ENCODE measurements at regions not wholly inside any gene's neighbourhood (a gene's known extent, or its start where the extent isn't known, plus 50 kb on each side); places are given as distances from the start of the nearest gene placed in this dataset.

DNA sequence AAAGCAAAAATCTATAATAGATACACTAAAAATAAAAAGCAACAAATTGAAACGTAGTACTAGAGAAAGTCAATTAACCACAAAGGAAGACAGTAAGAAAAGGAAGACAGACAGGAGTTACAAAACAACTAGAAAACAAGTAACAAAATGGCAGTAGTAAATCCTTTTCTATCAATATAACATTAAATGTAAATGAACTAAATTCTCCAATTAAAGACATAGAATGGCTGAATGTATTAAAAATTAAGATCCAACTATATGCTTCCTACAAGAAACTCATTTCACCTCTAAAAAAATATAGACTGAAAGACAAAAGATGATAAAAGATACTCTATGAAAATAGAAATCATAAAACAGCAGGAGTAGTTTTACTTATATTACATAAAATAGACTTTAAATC is 79.1 kb downstream of the CTH start:
- Histone ChIP-seq H3K9me2 (replicated peaks; ENCODE audit: insufficient read depth) (no peaks in the 10 kb centered on the region), H3K9me3 (ENCODE audit: low read depth) (no peaks in the 10 kb centered on the region), H2AFZ (no peak overlapping the region), H3K4me2 (no peak overlapping the region), H4K20me1 (ENCODE audit: insufficient read depth, poor library complexity, severe bottlenecking) (no peaks in the 10 kb centered on the region), H3K36me3 (replicated peaks; ENCODE audit: insufficient read depth, low read depth) (no peaks in the 10 kb centered on the region), H3K4me3 (no peak overlapping the region), H3K79me2 (no peaks in the 10 kb centered on the region), H3K4me1 (ENCODE audit: insufficient read depth) (no peaks in the 10 kb centered on the region), H3K27ac (no peak overlapping the region), H3K27me3 (no peaks in the 10 kb centered on the region)
- no peak for TF ChIP-seq EZH2phosphoT487 (IDR thresholded peaks at IDR 0.05; ENCODE audit: low read depth, severe bottlenecking, unreplicated experiment)
- TF ChIP-seq, protein P1, sequence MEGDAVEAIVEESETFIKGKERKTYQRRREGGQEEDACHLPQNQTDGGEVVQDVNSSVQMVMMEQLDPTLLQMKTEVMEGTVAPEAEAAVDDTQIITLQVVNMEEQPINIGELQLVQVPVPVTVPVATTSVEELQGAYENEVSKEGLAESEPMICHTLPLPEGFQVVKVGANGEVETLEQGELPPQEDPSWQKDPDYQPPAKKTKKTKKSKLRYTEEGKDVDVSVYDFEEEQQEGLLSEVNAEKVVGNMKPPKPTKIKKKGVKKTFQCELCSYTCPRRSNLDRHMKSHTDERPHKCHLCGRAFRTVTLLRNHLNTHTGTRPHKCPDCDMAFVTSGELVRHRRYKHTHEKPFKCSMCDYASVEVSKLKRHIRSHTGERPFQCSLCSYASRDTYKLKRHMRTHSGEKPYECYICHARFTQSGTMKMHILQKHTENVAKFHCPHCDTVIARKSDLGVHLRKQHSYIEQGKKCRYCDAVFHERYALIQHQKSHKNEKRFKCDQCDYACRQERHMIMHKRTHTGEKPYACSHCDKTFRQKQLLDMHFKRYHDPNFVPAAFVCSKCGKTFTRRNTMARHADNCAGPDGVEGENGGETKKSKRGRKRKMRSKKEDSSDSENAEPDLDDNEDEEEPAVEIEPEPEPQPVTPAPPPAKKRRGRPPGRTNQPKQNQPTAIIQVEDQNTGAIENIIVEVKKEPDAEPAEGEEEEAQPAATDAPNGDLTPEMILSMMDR (IDR thresholded peaks at IDR 0.05; ENCODE audit: poor library complexity): no peak
- TF ChIP-seq EZH2 (IDR thresholded peaks at IDR 0.05; ENCODE audit: borderline replicate concordance): no peak
- 93% methylated on average over 1 of the region's 1 CpG for WGBS (ENCODE audit: low lambda C conversion rate, missing lambda C conversion rate)
- no peak for DNase-seq (ENCODE audit: low spot score)

DNA sequence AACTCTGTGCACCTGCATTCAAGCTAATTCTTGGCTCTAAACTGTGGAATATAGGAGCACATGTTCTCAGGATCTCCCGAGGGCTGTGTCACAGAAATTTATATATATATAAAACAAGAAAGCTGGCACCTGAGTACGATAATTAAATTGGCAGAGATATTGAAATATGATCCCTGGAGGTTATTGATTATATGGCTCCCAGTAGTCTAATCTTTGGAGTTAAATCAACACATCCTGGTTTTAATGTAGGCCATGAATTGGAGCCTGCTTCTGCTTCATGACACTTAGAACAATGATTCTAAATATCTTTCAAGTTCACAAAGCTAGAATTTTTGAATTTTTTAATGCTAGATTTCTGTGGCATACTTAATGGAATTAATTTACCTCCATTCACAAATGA is 84.3 kb downstream of the CTH start:
- Histone ChIP-seq H3K27ac (no peak overlapping the region), H3K27me3 (no peaks in the 10 kb centered on the region), H3K4me2 (no peak overlapping the region), H3K79me2 (no peaks in the 10 kb centered on the region), H3K9me3 (ENCODE audit: low read depth) (no peaks in the 10 kb centered on the region), H3K9me2 (replicated peaks; ENCODE audit: insufficient read depth) (no peaks in the 10 kb centered on the region), H4K20me1 (ENCODE audit: insufficient read depth, poor library complexity, severe bottlenecking) (no peaks in the 10 kb centered on the region), H3K36me3 (replicated peaks; ENCODE audit: insufficient read depth, low read depth) (no peaks in the 10 kb centered on the region), H2AFZ (no peak overlapping the region), H3K4me1 (ENCODE audit: insufficient read depth) (no peaks in the 10 kb centered on the region), H3K4me3 (no peak overlapping the region)
- DNase-seq (ENCODE audit: low spot score): no peak
- WGBS (ENCODE audit: low lambda C conversion rate, missing lambda C conversion rate): 80% methylated on average over 2 of the region's 2 CpGs
- TF ChIP-seq, protein P1 (IDR thresholded peaks at IDR 0.05; ENCODE audit: poor library complexity): no peak

DNA sequence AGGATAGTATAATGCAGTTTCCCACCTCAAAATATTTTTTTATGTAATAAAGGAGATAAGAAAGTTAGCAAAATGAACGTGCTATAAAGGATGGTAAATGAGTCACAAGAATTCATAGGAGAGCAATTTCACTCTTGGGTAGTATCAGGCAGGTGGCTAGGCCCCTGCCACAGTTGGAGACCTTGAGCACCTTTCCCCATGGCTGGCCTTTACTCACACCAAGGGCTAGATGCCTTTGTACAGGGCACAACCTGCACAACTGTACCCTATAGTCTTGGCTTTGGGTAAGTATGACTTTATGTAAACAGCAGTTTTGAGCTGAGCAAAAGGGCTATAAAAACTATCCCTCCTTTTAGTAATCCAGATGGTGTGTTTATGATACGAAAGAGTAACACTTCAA is 85.1 kb downstream of the CTH start:
- H4K20me1 ChIP-seq (ENCODE audit: insufficient read depth, poor library complexity, severe bottlenecking): no peaks in the 10 kb centered on the region
- no peak overlapping the region for H3K4me3 ChIP-seq
- no peaks in the 10 kb centered on the region for H3K9me2 ChIP-seq (replicated peaks; ENCODE audit: insufficient read depth)
- 65% methylated on average over 2 of the region's 2 CpGs for WGBS (ENCODE audit: low lambda C conversion rate, missing lambda C conversion rate)
- no peaks in the 10 kb centered on the region for H3K27me3 ChIP-seq
- H3K9me3 ChIP-seq (ENCODE audit: low read depth): no peaks in the 10 kb centered on the region
- no peak overlapping the region for H3K4me2 ChIP-seq
- no peak for DNase-seq (ENCODE audit: low spot score)
- H2AFZ ChIP-seq: no peak overlapping the region
- H3K27ac ChIP-seq: no peak overlapping the region
- H3K36me3 ChIP-seq (replicated peaks; ENCODE audit: insufficient read depth, low read depth): no peaks in the 10 kb centered on the region
- TF ChIP-seq EZH2phosphoT487 (IDR thresholded peaks at IDR 0.05; ENCODE audit: low read depth, severe bottlenecking, unreplicated experiment) (no peak), EZH2 (IDR thresholded peaks at IDR 0.05; ENCODE audit: borderline replicate concordance) (no peak)
- TF ChIP-seq, protein P1 (IDR thresholded peaks at IDR 0.05; ENCODE audit: poor library complexity): no peak
- no peaks in the 10 kb centered on the region for H3K79me2 ChIP-seq
- H3K4me1 ChIP-seq (ENCODE audit: insufficient read depth): no peaks in the 10 kb centered on the region

DNA sequence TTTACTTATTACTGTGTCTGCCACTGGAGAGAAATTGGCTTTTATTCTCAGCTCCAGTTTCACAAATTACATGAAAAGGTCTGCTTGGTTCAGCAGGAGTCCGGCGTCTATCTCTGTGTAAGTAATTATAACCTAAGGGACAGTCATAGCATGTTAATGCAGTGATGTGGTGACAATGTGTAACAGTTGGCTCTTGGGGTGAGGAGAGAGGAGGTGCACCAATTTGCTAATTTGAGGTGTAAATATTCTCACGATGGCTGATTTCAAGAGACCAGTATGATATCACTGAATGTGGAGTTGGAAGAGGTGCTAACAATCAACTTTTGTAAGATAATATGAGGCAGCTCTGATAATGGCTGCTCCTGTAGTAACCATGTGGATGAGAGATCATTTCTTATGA is 86.1 kb downstream of the CTH start:
- no peak for DNase-seq (ENCODE audit: low spot score)
- Histone ChIP-seq H3K27me3 (no peaks in the 10 kb centered on the region), H3K9me2 (replicated peaks; ENCODE audit: insufficient read depth) (no peaks in the 10 kb centered on the region), H3K36me3 (replicated peaks; ENCODE audit: insufficient read depth, low read depth) (no peaks in the 10 kb centered on the region), H3K4me1 (ENCODE audit: insufficient read depth) (no peaks in the 10 kb centered on the region), H3K27ac (no peak overlapping the region), H3K4me3 (no peak overlapping the region), H4K20me1 (ENCODE audit: insufficient read depth, poor library complexity, severe bottlenecking) (no peaks in the 10 kb centered on the region), H3K4me2 (no peak overlapping the region), H3K79me2 (no peaks in the 10 kb centered on the region), H2AFZ (no peak overlapping the region), H3K9me3 (ENCODE audit: low read depth) (no peaks in the 10 kb centered on the region)
- TF ChIP-seq EZH2phosphoT487 (IDR thresholded peaks at IDR 0.05; ENCODE audit: low read depth, severe bottlenecking, unreplicated experiment) (no peak), EZH2 (IDR thresholded peaks at IDR 0.05; ENCODE audit: borderline replicate concordance) (no peak)
- TF ChIP-seq, protein P1 (IDR thresholded peaks at IDR 0.05; ENCODE audit: poor library complexity): no peak
- 77% methylated on average over 3 of the region's 3 CpGs for WGBS (ENCODE audit: low lambda C conversion rate, missing lambda C conversion rate)
